ENCODE measurements at regions not wholly inside any gene's neighbourhood (a gene's known extent, or its start where the extent isn't known, plus 50 kb on each side); places are given as distances from the start of the nearest gene placed in this dataset.

DNA sequence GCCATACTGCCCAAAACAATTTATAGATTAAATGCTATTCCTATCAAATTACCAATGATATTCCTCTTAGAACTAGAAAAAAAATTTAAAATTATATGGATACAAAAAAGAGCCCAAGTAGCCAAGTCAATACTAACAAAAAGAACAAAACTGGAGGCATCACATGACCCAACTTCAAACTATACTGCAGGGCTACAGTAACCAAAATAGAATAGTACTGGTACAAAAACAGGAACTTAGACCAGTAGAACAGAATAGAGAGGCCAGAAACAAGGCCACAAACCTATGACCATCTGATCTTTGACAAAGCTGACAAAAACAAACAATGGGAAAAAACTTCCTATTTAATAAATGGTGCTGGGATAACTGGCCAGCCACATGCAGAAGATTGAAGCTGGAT is 86.1 kb upstream of the KYNU start:
- DNase-seq (ENCODE audit: low read depth), result no peak
- TF ChIP-seq, protein P1, sequence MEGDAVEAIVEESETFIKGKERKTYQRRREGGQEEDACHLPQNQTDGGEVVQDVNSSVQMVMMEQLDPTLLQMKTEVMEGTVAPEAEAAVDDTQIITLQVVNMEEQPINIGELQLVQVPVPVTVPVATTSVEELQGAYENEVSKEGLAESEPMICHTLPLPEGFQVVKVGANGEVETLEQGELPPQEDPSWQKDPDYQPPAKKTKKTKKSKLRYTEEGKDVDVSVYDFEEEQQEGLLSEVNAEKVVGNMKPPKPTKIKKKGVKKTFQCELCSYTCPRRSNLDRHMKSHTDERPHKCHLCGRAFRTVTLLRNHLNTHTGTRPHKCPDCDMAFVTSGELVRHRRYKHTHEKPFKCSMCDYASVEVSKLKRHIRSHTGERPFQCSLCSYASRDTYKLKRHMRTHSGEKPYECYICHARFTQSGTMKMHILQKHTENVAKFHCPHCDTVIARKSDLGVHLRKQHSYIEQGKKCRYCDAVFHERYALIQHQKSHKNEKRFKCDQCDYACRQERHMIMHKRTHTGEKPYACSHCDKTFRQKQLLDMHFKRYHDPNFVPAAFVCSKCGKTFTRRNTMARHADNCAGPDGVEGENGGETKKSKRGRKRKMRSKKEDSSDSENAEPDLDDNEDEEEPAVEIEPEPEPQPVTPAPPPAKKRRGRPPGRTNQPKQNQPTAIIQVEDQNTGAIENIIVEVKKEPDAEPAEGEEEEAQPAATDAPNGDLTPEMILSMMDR (IDR thresholded peaks at IDR 0.05; ENCODE audit: control insufficient read depth, extremely low read depth, insufficient read depth), result no peak
- H3K4me3 ChIP-seq (ENCODE audit: low read depth, low read length), result no peak overlapping the region

- no peak overlapping the region for H3K4me3 ChIP-seq (ENCODE audit: low read depth, low read length)
- TF ChIP-seq, protein P1 (IDR thresholded peaks at IDR 0.05; ENCODE audit: control insufficient read depth, extremely low read depth, insufficient read depth), result no peak
- DNase-seq (ENCODE audit: low read depth), result no peak
These were observed 90.4 kb upstream of the KYNU start for GRCh38 chr2:142786918-142787702.

DNA sequence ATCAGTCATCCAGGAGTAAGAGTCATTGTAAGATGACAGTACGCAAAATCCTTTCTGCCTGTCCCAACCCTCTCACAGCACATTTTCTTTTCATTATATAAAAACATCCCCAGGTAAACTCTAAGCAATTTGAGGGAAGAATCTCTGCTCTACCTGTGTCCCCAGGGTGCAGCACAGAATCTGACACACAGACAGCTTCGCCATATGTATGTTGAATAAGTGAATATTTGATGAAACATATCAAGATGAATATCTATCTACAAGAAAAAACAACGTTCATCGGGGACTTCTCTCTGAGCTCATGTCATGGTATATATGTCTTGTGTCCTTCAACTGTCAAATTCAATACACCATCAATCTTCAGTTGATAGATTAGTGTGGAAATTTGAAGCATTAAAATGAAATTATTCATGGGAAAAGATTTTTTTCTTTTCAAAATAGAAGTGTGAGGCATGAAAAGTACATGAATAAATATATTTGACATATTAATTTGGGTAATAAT is 94.5 kb upstream of the KYNU start:
- TF ChIP-seq, protein P1 (IDR thresholded peaks at IDR 0.05; ENCODE audit: control insufficient read depth, extremely low read depth, insufficient read depth), result no peak
- DNase-seq (ENCODE audit: low read depth), result no peak
- H3K4me3 ChIP-seq (ENCODE audit: low read depth, low read length), result no peak overlapping the region

GRCh38 chr2:142781146-142781545 is 96.3 kb upstream of the KYNU start:
- DNase-seq (ENCODE audit: low read depth), result no peak
- H3K4me3 ChIP-seq (ENCODE audit: low read depth, low read length), result no peak overlapping the region
- TF ChIP-seq, protein P1 (IDR thresholded peaks at IDR 0.05; ENCODE audit: control insufficient read depth, extremely low read depth, insufficient read depth), result no peak

DNA sequence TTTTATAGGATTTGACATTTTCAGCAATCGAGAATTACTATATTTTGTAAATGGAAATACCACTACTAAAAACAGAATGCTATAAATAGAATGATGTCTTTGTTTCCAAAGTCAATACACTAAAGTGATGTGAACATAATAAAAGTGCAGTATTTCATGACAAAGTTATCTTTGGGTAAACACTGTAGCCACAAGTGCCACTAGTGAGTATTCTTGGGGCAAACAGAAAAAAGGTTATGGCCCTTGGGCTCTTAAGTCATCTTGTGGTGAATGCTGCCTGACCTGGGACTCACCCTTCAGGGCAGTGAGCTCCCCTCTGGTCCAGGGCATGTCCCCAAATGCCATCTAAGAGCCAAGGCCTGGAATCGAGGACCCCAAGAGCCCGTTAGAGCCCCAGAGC is 99.2 kb upstream of the KYNU start:
- H3K4me3 ChIP-seq (ENCODE audit: low read depth, low read length), result no peak overlapping the region
- DNase-seq (ENCODE audit: low read depth), result peak; percentile 11
- TF ChIP-seq, protein P1 (IDR thresholded peaks at IDR 0.05; ENCODE audit: control insufficient read depth, extremely low read depth, insufficient read depth), result no peak

DNA sequence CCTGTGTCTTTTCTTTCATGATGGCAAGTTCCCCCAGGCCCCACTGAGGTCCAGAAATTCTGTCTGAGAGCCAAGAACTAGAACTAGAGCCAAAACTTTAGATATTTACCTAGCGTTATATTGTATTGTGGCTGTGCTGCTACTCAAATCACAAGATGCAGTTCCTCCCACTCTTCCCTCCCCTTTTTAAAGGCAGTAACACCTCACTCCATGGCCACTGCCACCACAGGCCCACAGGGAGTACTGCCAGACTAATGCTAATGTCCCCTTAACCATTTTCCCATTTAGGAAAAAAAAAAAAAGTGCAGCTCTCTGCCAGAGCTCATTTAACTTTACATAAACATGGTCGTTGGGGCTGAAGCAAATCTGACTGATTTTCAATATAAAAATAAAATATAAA is 99.7 kb upstream of the KYNU start:
- TF ChIP-seq, protein P1 (IDR thresholded peaks at IDR 0.05; ENCODE audit: control insufficient read depth, extremely low read depth, insufficient read depth), result no peak
- no peak overlapping the region for H3K4me3 ChIP-seq (ENCODE audit: low read depth, low read length)
- no peak for DNase-seq (ENCODE audit: low read depth)

DNA sequence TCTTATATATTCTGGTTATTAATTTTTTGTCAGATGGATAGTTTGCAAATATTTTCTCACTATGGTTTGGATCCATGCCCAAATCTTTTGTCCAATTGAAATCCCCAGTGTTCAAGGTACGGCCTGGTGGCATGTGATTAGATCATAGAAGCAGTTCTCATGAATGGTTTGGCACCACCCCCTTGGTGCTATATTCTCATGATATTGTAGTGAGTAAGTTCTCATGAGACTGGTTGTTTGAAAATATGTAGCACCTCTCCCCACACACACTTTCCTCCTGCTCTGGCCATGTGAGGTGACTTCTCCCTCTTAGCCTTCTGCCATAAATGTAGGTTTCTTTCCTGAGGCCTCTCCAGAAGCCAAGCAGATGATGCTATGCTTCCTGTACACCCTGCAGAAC is 107.7 kb upstream of the KYNU start:
- no peak for DNase-seq (ENCODE audit: low read depth)
- H3K4me3 ChIP-seq (ENCODE audit: low read depth, low read length), result no peak overlapping the region
- TF ChIP-seq, protein P1 (IDR thresholded peaks at IDR 0.05; ENCODE audit: control insufficient read depth, extremely low read depth, insufficient read depth), result no peak

Data from LNCaP clone FGC (cell line).